Muscle of arm (tissue), 1 donor: ENCODE measurements at regions not wholly inside any gene's neighbourhood (a gene's known extent, or its start where the extent isn't known, plus 50 kb on each side); places are given as distances from the start of the nearest gene placed in this dataset.

Experiments used
- DNase-seq: peaks from one replicate; pipeline ENCODE4 v3.0.0-alpha.2; 2013

DNA sequence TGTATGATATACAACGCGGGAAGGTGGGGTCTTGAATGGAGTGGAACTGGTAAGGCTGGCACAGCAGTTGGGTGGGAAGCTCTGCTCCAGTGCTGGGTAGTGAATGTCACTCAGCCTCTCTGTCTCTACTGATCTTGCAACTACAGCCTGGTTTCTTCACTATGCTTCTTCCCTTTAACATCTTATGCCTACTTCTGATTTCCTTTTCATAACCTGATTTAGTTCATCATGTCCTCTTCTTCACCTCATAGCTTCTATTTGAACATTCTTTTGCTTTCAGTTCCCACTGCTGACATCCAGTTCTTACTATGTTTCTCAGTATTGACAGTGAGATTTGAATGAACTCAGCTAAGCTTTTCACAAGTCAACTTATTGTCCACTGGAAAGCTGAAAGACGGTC lies 286.2 kb downstream of the ARL6IP6 start:
- DNase-seq = no peak

DNA sequence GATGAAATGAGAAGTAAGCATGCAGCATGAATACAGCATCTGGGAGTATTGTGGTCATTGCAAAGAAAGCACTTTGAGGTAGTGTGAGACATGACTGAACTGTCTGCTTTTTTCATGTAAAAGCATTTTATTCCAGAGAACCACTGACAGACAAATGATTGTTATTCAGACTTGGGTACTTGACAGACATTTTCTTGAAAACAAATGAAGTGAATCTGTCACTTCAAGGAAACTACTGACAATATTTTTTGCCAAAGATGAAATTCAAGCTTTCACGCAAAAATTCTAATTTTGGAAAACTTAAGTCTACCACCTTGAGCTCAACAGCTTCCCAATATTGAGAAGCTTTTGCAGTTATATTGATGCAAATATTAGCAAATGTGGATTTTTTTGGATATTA lies 255.7 kb downstream of the ARL6IP6 start:
- no peak for DNase-seq

DNA sequence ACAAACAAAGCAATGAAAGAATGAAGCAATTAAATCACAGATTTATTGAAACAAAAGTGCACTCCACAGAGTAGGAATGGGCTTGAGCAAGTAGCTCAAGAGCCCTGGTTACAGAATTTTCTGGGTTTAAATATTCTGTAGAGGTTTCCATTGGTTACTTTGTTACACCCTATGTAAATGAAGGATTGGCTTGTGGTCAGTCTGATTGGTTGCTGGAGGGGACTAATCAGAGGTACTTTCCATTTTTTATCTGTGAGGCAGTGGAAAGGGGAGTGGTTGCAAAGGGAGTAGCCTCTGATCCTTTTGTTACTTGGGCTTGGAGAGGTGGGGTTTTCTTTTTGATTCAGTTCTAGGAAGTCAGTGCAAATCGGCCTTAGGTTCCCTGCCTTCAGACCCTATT lies 253.3 kb downstream of the ARL6IP6 start:
- DNase-seq = no peak

DNA sequence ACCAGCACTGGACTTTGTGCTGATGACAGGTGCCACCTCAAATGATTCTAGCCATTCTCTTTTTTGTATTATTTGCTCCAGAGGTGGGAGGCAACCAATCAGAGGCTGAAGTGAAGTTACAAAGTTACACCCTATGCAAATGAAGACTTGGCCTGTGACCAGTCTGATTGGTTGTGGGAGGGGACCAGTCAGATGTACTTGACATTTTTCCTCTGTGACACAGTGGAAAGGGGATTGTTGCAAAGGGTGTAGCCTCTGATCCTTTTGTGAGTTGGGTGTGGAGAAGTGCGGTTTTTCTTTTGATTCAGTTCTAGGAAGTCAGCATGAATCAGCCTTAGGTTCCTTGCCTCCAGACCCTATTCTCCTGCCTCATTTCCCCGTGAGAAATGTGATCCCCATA lies 244.0 kb downstream of the ARL6IP6 start:
- no peak for DNase-seq

DNA sequence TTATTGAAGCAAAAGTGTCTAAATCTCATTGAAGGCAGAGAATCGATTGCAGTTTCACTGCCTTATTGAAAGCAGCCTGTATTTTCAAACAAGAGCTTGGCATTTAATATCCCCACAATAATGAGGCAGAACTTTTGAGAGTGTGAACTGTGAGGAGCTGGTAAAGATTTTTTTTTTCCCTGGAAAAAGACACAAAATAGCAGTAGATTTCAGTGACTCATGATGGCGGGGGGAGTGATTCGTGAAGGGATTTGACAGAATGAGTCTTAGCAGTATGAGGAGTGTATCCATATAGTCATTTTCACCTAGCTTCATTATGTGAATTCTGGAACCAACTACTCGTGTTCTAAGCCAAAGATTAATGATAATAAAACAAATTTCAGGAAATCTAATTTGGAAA lies 242.9 kb downstream of the ARL6IP6 start:
- DNase-seq = no peak

DNA sequence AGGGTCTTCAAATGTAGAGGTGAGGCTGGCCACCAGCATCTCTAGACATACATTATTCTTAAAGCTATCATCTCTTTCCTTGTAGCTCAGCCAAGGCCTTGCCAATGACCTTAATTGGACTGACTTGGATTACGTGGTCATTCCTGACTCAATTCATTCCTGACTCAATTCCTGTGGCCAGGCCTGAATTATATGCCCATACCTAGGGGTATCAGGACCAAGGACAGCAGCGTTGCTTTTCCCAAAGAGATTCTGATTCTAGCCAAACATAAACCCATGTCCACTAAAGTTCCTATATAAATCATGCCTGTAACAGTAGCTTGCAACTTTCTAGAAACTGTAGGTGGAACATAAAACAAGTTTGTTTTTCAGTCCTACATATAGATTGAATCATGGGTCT lies 231.7 kb downstream of the ARL6IP6 start:
- DNase-seq = no peak

DNA sequence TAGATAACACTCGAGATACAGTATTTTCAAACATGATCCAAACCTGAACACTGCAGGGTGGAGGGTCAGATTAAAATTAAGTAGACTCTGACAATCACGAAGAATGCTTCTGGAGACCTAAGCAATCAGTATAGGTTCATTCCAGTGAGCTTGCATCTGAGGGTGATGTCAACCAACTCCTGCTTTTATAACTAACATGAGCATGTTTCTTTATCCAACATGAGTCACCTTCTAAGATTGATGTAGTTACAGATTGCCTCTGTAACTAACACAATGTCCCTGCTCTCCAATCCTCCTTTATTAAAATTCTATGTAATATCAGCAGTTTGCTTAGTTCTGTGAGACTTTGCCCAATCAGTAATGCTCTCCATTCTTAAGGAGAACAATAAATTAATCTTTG lies 225.7 kb downstream of the ARL6IP6 start:
- DNase-seq = no peak

DNA sequence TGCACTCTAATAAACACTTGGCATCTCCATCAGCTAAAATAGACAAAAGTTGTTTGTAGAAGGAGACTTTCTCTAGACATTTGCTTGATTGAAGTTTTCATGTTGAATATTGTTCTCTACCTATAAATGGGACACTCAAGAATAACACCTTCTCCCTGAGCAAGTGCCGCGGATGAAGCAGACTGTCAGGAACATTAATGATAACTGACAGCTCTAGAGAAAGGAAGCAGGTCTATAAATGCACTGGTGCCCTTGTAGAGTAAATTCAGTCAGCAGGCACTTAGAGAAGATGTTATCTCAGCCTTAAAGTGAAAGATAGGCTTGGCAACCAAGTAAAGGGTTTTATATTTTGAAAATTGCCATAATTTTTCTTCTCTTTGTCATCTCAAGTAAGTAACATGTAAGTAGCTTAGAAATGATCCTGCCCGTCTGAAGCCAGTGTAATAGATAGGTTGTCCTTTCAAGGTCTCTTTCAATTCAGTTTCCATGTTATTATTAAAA lies 224.6 kb downstream of the ARL6IP6 start:
- no peak for DNase-seq

DNA sequence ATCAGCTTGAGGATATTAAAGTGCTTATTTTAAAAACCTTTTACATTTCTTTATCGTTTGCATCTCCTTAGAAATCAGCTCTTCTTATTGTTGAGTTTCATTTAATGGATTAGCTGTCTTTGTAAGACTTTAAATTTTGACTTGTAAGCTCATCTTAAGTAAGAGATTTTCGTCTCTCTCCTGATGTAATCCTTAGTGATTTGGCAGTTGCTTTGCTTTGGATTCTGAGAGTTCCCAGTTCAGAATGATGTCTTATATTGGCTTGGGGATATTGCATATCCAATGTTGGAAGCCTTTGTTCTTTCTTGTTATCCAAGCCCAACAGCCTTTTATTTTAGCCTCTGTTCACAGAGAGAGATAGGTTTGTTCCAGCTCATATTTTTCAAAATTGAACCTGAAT lies 212.1 kb downstream of the ARL6IP6 start:
- DNase-seq = no peak

DNA sequence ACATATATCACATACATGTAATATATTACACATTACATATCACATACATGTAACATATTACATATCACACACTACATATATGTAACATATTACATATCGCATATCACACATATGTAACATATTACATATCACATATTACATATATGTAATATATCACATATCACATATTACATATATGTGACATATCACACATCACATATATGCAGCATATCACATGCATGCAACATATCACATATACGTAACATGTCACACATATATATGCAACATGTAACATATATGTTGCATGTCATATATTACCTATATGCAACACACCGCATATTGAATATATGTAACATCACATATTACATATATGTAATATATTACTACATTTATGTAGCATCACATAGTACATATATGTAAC lies 211.2 kb downstream of the ARL6IP6 start:
- DNase-seq = no peak

DNA sequence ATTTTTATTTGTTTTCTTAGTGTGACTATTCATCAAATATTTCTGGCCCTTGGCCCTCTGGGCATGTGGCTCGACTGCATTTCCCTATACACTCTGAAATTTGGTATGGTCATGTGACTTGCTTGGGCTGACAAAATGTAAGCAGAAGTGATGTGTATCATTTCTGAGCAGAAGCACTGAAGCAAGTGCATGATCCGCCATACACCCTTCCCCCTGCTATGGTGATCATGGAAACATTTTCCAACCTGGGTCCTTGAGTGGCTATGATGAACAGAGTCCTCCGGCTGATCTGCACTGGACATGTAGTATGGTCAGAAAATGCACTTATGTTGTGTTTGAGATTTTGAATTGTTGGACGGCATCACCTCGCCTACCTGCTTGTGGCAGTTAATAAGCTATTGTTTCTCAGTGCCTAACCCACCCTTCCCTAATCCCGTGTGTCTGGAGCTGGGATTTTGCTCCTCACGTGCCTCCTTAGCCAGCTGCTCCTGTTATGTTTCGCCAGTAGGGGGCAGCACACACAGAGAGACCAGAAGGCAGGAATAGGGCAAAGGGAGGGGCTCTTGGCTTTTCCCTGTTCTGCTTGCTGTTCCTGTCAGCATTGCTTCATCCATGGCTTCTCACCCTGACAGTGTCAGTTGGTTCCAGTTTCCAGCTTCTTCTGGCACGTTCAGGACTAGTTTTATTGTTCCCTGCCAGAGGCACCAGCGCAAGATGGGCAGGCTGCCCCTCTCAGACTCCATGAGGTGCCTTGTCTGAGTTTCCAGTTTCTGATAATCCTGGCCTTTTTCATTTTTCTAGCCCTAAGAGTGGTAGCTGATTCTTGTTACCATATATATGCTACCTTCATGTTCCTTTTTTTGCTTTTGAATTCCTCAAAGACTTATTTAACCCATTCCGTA lies 207.4 kb downstream of the ARL6IP6 start:
- peak; percentile 9 for DNase-seq

DNA sequence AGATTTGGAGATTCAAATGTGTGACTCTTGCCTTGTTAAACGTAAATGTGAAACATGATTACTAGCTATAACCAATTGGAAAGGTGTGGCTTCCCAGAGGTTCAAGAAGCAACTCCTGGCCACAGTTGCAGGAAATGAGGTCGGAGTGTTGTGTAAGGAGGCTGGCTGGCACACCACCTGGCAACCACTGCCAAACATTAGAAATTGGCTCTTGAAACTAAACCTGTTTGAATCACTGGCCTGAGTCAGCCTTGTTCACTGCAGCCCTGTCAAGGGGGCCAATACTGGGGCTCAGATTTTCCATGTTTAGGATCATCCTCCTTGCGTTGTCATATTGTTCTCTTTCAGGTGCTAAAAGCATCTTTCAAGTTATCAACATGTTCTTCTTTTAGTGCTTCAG lies 206.3 kb downstream of the ARL6IP6 start:
- no peak for DNase-seq

DNA sequence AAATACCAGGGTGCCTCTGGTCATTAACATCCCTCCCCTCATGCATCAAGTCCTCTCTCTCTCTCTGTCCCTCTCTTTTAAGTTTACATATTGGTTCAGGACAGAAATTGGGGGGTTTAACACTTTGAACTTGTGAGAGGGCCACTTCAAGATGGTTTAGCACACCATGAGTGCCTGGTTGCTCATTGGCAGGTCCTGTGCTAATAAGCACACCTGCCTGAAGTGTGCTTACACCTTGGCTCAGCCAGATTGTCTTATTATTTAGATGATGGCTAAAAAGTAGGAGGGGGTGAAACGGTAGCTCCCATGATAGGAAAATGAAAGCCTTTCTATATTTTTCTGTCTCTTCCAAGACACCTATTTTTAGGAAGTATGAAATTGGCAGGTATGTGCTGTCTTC lies 205.8 kb downstream of the ARL6IP6 start:
- DNase-seq = no peak

DNA sequence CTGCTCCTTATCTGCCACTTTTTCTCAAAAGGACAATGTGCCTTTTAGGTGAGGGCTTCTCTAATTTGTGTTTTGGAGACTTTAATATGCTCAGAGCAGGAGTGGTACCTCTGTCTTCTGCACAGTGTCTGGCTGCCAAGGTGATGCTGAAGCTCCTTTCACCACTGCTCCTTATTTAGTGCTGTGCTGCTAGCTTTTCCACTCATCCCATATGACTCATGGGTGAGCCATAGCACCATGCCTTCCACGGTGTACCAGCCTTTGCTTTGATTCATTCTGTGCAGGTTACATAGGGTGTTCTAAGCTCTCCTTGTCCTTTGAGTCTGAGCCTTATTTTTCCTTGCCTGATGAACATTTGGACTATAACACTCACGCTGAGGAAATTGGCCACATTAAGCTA lies 202.4 kb downstream of the ARL6IP6 start:
- no peak for DNase-seq

DNA sequence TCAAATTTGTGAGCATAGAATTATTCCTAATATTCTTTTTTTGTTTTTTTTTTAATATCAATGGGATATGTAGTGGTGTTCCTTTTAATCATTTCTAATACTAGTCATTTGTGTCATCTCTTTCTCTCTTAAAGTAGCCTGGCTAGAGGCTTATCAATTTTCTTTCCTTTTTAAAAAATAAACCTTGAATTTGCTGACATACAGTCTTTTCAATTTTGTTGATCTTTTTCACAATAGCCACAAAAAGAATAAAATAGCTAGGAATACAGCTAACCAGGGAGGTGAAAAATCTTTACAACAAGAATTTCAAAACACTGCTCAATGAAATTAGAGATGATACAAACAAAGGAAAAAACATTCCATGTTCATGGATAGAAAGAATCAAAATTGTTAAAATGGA lies 192.6 kb downstream of the ARL6IP6 start:
- DNase-seq = no peak

DNA sequence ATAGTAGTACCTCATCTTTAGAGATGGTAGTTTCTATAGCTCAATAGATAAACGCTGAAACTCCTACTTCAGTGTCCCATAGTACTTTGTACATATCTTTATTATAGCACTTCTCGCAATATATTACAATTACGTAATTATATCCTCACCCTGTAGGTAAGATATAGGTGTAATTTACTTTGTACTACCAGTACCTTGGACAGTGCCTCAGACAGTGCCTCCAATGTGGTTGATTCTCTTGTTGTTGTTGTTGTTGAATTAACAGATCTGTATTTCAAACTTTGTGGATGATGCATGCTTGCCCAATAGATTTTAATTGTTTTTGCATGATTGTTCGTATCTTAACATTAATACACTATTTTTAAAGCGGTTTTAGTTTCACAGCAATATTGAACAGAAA lies 188.6 kb downstream of the ARL6IP6 start:
- no peak for DNase-seq

DNA sequence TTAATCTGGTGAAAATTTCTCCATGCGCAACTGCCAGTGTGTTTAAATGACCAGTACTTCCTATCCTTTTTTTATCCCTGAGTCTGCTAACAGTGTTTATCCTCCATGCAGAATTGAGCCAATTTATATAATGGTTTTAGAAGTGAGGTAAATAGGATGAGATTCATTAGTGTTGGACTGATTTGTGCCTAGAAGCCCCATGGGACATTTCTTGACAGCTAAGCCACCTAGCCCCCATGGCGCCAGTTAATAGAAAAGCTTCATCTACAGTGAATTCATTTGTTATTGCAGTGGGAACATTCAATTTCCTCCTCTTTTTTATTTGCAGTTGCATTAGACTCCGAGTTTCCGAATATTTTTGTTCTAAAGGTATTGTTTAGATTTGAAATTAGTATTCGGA lies 175.6 kb downstream of the ARL6IP6 start:
- no peak for DNase-seq

DNA sequence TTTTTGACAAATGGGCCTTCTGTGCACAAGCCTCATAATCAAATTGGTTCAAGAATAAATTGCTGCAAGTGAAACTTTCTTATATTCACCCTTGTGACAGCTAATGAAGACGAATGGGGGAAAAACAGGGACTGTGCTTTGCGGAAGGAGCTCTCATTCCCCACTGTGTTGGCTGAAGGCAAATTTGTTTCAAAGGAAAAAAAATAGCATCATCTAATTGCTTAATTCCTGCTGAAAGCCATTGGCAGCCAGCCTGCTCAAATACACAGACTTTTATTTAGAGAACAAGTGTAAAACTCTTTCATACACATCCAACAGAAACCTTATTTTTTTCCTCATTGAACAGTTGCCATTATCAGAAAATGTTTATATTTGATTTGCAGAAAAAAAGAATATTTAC lies 172.3 kb downstream of the ARL6IP6 start:
- DNase-seq = no peak

DNA sequence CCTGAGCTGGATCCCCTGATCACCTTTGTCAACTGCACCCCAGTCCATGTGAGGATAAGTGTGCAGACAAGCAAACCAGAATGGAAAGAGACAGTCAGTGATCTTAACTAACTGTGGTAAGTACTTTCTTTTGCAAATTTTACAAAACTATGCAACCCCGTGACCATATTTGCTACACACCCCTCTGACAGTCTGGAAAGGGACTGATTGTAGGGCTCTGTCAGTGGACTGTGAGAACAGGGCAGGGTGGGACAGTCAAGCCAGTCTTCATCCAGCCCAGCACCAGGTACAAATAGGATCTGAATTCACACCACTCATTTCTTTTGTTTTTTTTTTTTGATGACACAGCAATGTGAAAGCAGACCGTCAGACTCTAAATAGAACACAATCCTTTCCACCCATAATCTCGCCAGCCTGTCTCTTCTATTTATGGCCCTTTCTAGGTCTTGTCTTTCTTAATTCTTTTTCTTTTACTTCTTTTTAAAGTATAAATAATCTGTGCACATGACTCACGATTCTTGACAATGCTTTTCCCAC lies 165.6 kb downstream of the ARL6IP6 start:
- DNase-seq = no peak

DNA sequence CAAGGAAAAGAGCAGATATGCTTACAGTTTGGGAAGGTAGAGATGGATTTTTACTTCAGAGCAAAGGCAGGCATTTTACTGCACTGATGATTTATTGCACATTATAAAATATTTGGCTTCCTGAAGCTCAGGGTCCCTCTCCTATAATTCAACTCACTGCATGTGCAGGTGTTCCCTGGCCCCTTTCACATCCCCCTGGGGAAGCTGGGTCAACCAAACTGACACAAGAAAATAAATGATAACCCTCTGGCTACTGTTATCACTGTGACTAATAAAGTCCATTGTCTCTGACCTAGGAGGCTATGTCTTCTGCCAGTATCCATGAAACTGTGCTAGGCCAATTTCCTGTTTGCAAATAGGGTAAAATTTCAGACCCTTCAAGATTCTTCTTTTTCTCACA lies 163.1 kb downstream of the ARL6IP6 start:
- no peak for DNase-seq

DNA sequence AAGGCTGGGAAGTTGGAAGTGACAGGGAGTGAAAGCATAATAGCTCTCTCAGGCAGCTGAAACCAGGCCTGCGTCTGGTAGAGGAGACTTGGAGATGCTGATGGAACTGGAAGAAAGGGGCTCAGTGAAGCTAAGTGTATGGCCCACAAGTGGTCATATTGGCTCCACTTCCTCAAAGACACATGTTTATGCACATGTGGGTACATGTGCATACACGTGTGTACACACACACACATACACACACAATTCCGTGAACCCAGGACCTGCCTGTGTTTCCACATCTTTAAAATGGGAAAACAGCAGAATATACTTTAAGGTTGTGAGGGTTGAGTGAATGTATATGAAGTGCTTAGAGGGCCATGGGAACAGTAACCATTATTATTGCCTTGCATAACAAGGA lies 160.9 kb downstream of the ARL6IP6 start:
- DNase-seq = no peak

DNA sequence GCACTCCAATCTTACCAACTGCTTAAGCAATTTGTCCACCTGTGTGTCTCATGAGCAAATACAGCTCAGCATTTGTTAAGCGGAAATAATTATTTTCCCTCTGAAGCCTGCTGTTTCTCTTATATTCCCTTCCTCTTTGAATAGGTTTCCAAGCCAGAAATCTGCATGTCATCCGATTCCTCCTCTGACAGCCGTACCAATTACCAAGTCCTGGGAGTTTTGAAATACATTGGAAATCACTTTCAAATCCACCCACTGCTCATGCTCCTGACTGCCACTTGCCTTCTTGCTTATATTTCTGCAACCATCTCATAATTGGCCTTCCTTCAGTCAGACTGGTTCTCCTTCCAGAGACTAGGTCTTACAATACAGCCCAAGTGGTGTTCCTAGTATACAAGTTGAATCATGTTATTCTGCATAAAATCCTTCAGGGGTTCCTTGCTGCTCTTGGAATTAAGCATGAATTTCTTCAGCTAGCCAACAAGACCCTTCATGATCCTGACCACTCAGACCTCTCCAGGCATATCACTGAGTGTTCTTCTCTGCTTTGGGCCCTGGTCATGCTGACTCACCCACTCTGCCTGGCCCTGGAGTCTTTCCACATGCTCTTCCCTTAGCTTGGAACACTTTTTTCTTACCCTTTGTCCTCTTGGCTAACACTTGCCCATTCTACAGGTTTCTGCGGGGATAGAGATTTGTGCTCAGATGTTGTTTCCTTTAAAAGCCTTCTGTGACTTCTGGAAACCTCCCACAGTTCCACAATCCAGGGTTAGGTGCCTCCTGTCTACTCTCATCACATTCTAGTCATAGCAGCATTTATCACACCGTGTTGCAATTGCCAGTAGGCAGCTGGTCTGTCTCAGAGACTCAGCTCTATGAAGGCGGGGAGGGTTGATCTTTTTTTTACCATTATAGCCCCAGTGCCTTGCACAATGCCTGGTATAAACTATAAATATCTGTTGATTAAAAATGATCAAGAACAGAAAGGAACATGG lies 157.6 kb downstream of the ARL6IP6 start:
- DNase-seq = no peak
